Mucosa of descending colon (tissue), 3 donors: ENCODE measurements at regions not wholly inside any gene's neighbourhood (a gene's known extent, or its start where the extent isn't known, plus 50 kb on each side); places are given as distances from the start of the nearest gene placed in this dataset.

Experiments used
- ATAC-seq: fragments of 200-7000 bp; cut with Tn5 transposase; one replicate; pipeline ENCODE4 v1.9.1; 2020; ENCODE audit warnings: mild to moderate bottlenecking, moderate library complexity
- DNase-seq, 3 donors: peaks; one replicate each; pipeline ENCODE4 v3.0.0-alpha.2; 2020
- H3K36me3 ChIP-seq: fragments of 200-600 bp; one replicate; pipeline ENCODE4 v1.8.0; 2021; ENCODE audit warnings: low read depth, mild to moderate bottlenecking
- H3K4me1 ChIP-seq: fragments of 200-600 bp; one replicate; pipeline ENCODE4 v1.8.0; 2021; ENCODE audit warnings: low read depth, mild to moderate bottlenecking
- H3K4me3 ChIP-seq: fragments of 200-600 bp; one replicate; pipeline ENCODE4 v1.8.0; 2021; ENCODE audit warnings: mild to moderate bottlenecking
- H3K9me3 ChIP-seq: fragments of 200-600 bp; one replicate; pipeline ENCODE4 v1.8.0; 2021; ENCODE audit warnings: mild to moderate bottlenecking
- intact Hi-C, 2 donors: fragments of 100-400 bp; cut with DNase I in 1 of 2; cut with micrococcal nuclease in 1 of 2; formaldehyde crosslinking; loops; one replicate each; pipeline versions ENCODE4 v1.11.0 to v1.11.1; 2022; cut with DNase I, micrococcal nuclease
- TF ChIP-seq, protein P1 (sequence below): fragments of 200-600 bp; IDR thresholded peaks from one replicate; pipeline ENCODE4 v1.8.0; 2022; ENCODE audit warnings: antibody characterized with exemption, mild to moderate bottlenecking
- donor health status: DM: no; HTN: no; CAD: no; lungs with moderate emphysema.
- donor health status: DM: no; HTN: no; CAD: no.
- donor health status: DM: no; HTN: yes; CAD: no.

DNA sequence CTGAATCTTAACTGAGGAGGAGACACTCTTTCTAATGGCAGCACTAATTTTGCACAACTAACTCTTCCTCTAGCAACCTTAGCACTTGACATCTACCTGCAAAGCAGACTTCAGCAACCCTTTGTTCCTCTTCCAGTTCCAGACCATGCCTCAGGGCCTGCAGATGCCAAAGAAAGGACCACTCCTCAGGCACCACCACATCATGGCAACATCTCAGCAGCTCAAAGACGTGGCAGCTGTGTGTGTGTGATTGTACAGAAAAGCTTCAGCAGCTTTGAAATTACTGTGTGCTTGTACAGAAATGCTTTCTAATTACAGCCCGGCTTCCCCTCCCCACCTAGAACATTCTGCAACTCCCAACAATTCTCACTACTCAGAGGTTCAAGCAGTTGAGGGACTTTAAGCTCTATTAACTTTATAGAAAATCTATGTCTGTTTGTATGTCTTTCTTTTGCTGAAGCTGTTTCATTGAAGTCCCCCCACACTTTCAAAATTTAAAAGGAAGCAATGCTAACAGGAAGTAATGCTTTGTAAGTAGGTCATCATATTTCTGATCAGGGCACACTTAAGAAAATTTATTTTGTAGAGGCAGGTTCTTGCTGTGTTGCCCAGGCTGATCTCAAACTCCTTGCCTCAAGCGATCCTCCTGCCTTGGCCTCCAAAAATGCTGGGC lies 115.2 kb downstream of the CD47 start:
- Histone ChIP-seq H3K4me3 (no peak overlapping the region), H3K36me3 (no peaks in the 10 kb centered on the region), H3K4me1 (no peaks in the 10 kb centered on the region), H3K9me3 (no peaks in the 10 kb centered on the region)
- intact Hi-C loops, result no loop called here
- ATAC-seq (no peak), DNase-seq (no peak)
- TF ChIP-seq, protein P1, sequence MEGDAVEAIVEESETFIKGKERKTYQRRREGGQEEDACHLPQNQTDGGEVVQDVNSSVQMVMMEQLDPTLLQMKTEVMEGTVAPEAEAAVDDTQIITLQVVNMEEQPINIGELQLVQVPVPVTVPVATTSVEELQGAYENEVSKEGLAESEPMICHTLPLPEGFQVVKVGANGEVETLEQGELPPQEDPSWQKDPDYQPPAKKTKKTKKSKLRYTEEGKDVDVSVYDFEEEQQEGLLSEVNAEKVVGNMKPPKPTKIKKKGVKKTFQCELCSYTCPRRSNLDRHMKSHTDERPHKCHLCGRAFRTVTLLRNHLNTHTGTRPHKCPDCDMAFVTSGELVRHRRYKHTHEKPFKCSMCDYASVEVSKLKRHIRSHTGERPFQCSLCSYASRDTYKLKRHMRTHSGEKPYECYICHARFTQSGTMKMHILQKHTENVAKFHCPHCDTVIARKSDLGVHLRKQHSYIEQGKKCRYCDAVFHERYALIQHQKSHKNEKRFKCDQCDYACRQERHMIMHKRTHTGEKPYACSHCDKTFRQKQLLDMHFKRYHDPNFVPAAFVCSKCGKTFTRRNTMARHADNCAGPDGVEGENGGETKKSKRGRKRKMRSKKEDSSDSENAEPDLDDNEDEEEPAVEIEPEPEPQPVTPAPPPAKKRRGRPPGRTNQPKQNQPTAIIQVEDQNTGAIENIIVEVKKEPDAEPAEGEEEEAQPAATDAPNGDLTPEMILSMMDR, result no peak

DNA sequence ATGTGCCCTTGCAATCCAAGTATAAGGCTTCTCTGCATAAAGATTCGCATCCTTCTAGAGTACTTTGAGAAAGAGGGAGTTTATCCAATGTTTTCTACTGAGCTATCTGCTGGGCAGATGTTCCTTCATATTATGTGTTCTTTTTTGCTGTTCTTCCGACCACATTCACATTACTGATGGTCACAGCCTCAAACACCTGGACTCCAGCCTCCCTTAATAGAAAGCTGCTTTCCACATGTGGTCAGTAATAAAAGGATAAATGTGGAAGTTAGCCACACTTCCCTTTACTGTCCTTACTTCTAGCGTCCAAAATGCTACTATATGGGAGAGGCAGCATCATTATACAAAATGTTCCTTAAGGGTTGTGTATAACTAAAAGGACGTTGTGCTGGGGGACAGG lies 116.9 kb downstream of the CD47 start:
- TF ChIP-seq, protein P1, result no peak
- Histone ChIP-seq H3K4me3 (no peak overlapping the region), H3K36me3 (no peaks in the 10 kb centered on the region), H3K9me3 (no peaks in the 10 kb centered on the region), H3K4me1 (peaks cover 4% of the 10 kb centered on the region)
- ATAC-seq (no peak), DNase-seq (no peak)
- intact Hi-C loops, result no loop called here

DNA sequence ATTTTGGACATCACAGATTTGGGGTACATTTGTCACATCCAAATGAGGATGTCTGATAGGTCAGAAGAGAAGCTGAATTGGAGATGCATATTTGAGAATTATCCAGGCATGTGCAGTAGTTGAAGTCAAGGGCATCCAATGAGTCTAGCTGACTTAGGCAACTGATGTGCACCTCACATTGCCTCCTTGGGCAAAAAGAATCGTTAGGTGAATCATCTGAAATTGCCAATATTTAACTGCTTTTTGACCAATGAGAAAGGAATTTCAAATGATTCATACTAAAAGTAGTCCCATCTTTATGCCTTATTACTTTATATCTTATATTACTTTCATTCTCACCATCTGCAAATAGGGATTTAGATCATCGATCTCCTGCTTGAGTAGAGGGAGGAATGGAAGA lies 117.7 kb downstream of the CD47 start:
- peaks cover 4% of the 10 kb centered on the region for H3K4me1 ChIP-seq

DNA sequence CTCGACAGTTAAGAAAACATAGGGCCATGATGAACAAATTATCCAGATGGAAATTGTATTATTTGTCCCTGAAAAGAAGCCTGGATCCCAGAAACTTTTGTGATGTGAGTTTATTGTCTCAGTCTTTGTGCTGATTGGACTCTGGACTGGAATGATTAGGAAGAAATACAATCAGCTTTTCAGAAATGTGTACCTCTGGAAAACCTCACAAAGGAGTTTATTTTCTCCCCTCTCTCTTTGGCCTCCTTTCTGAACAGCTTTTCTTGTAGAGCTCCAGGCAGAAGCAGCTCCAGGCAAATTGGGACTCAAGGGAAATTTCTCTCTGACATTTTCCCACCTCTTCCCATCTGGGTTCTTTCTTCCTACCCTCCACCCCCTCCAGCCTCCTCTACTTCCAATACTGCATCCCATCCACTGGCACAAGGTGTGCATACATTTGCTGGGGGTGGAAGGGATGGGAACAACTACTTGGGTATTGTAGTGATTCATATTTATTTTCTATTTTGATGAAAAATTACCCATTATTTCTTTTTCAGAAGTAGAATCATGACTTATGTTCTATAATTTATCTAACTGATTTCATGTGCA lies 119.7 kb downstream of the CD47 start:
- Histone ChIP-seq H3K4me1 (peaks cover 4% of the 10 kb centered on the region), H3K36me3 (no peaks in the 10 kb centered on the region), H3K9me3 (no peaks in the 10 kb centered on the region), H3K4me3 (no peak overlapping the region)
- TF ChIP-seq, protein P1, result no peak
- ATAC-seq (no peak), DNase-seq (no peak)
- intact Hi-C loops, result no loop called here

More for the DNA sequence above, 117.7 kb downstream of the CD47 start:
- no peak overlapping the region for H3K4me3 ChIP-seq
- intact Hi-C loops, result no loop called here
- no peaks in the 10 kb centered on the region for H3K9me3 ChIP-seq
- DNase-seq (no peak), ATAC-seq (no peak)
- H3K36me3 ChIP-seq, result no peaks in the 10 kb centered on the region
- TF ChIP-seq, protein P1, result no peak

DNA sequence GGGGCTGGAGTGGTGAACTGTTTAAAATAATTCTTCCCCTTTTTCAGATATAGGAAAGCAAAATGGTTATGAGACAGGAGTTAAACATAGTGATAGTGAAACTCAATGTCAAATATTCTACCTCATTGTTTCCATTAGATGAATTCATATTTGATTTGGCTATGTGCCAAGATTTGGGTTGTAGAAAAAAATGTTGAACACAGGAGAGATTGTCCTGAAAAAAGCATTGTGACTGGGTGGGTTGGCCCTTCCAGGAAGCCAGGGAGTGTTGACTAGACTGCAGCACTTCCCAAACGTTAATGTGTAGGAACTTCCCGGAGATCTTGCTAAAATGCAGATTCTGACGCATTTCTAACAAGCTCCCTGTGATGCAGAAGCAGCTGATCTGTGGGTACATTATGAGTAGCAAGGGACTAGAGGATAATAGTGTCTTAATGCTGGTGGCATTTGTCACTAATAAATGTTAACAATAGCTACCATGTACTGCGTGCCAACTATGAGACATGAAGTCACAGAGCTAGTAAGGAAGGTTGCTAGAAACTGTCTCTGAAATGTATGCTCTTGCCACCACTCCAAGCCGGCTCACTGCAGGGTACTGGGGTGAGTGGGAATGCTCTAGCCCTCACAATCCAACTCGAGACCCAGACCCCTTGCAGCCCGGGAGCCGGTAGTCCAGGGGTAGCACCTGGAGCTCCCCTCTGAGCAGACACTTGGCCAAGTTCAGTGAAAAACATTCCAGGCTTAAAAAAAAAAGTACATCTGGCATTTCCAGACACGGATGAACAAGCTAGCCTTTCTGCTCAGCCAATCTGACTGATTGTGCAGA lies 120.6 kb downstream of the CD47 start:
- H3K4me3 ChIP-seq, result no peak overlapping the region
- intact Hi-C loops, result no loop called here
- DNase-seq (no peak), ATAC-seq (peak; percentile 85)
- TF ChIP-seq, protein P1, result no peak
- H3K4me1 ChIP-seq, result peaks cover 4% of the 10 kb centered on the region
- H3K9me3 ChIP-seq, result no peaks in the 10 kb centered on the region
- no peaks in the 10 kb centered on the region for H3K36me3 ChIP-seq
